ENCODE measurements at regions not wholly inside any gene's neighbourhood (a gene's known extent, or its start where the extent isn't known, plus 50 kb on each side); places are given as distances from the start of the nearest gene placed in this dataset.
"Not testable (repeated sequence)": the region's sequence is repeated elsewhere in the genome, so short reads cannot be mapped to it uniquely, and the experiment has no call there.

- DNase-seq = no peak
Observed at GRCh38 chr6:140697585-140697984, 1323.1 kb upstream of the CITED2 start.

- DNase-seq = no peak
Observed at GRCh38 chr6:140684776-140685550, 1310.5 kb upstream of the CITED2 start.

- DNase-seq = no peak
Observed at GRCh38 chr6:140677781-140678528, 1303.5 kb upstream of the CITED2 start.

GRCh38 chr6:140671926-140672325 lies 1297.5 kb upstream of the CITED2 start:
- DNase-seq = no peak

- DNase-seq = no peak
Observed at GRCh38 chr6:140670021-140670420, 1295.6 kb upstream of the CITED2 start.

- DNase-seq = no peak
Observed at GRCh38 chr6:140669321-140669720, 1294.9 kb upstream of the CITED2 start.

GRCh38 chr6:140663772-140664171 lies 1289.3 kb upstream of the CITED2 start:
- DNase-seq = no peak

GRCh38 chr6:140663094-140663493 lies 1288.6 kb upstream of the CITED2 start:
- DNase-seq = no peak

- no peak for DNase-seq
Observed at GRCh38 chr6:140661691-140662090, 1287.2 kb upstream of the CITED2 start.

- no peak for DNase-seq
Observed at GRCh38 chr6:140660295-140660694, 1285.8 kb upstream of the CITED2 start.

GRCh38 chr6:140653972-140654371 lies 1279.5 kb upstream of the CITED2 start:
- DNase-seq = no peak

- no peak for DNase-seq
Observed at GRCh38 chr6:140653506-140653905, 1279.1 kb upstream of the CITED2 start.

- DNase-seq = not testable (repeated sequence)
Observed at GRCh38 chr6:140649502-140649901, 1275.1 kb upstream of the CITED2 start.

GRCh38 chr6:140647322-140647721 lies 1272.9 kb upstream of the CITED2 start:
- DNase-seq = not testable (repeated sequence)

- no peak for DNase-seq
Observed at GRCh38 chr6:140644017-140644416, 1269.6 kb upstream of the CITED2 start.

GRCh38 chr6:140641412-140641811 lies 1267.0 kb upstream of the CITED2 start:
- DNase-seq = no peak

- DNase-seq = no peak
Observed at GRCh38 chr6:140636908-140637402, 1262.5 kb upstream of the CITED2 start.

GRCh38 chr6:140636271-140636907 lies 1261.9 kb upstream of the CITED2 start:
- no peak for DNase-seq

- DNase-seq = no peak
Observed at GRCh38 chr6:140627002-140627401, 1252.6 kb upstream of the CITED2 start.

GRCh38 chr6:140623498-140623897 lies 1249.0 kb upstream of the CITED2 start:
- DNase-seq = no peak

GRCh38 chr6:140620496-140620895 lies 1246.0 kb upstream of the CITED2 start:
- DNase-seq = no peak

GRCh38 chr6:140609956-140610355 lies 1235.5 kb upstream of the CITED2 start:
- no peak for DNase-seq

GRCh38 chr6:140609321-140609720 lies 1234.9 kb upstream of the CITED2 start:
- no peak for DNase-seq

- DNase-seq = no peak
Observed at GRCh38 chr6:140604786-140605185, 1230.3 kb upstream of the CITED2 start.

All from DMS79 (cell line).